ENCODE measurements at regions not wholly inside any gene's neighbourhood (a gene's known extent, or its start where the extent isn't known, plus 50 kb on each side); places are given as distances from the start of the nearest gene placed in this dataset.

- POLR2A ChIA-PET (ENCODE audit: unreplicated experiment) = no interaction called here
- no peak for DNase-seq
- no peak overlapping the region for H3K4me3 ChIP-seq
- no peak overlapping the region for H2AFZ ChIP-seq
- intact Hi-C loops (cut with micrococcal nuclease; ENCODE audit: unreplicated experiment) = no loop called here
- no peaks in the 10 kb centered on the region for H4K20me1 ChIP-seq (ENCODE audit: insufficient read depth)
- no peaks in the 10 kb centered on the region for H3F3A ChIP-seq (ENCODE audit: insufficient read depth, low read depth)
- no peak for TF ChIP-seq EZH2 (IDR thresholded peaks at IDR 0.05; ENCODE audit: low read depth)
- TF ChIP-seq, protein P1, sequence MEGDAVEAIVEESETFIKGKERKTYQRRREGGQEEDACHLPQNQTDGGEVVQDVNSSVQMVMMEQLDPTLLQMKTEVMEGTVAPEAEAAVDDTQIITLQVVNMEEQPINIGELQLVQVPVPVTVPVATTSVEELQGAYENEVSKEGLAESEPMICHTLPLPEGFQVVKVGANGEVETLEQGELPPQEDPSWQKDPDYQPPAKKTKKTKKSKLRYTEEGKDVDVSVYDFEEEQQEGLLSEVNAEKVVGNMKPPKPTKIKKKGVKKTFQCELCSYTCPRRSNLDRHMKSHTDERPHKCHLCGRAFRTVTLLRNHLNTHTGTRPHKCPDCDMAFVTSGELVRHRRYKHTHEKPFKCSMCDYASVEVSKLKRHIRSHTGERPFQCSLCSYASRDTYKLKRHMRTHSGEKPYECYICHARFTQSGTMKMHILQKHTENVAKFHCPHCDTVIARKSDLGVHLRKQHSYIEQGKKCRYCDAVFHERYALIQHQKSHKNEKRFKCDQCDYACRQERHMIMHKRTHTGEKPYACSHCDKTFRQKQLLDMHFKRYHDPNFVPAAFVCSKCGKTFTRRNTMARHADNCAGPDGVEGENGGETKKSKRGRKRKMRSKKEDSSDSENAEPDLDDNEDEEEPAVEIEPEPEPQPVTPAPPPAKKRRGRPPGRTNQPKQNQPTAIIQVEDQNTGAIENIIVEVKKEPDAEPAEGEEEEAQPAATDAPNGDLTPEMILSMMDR (conservative IDR thresholded peaks at IDR 0.05) = no peak
- no peaks in the 10 kb centered on the region for H3K27me3 ChIP-seq (ENCODE audit: insufficient read depth, low read depth)
- BruUV-seq (replicated peaks) = no TSS peak
- no peaks in the 10 kb centered on the region for H3K9me3 ChIP-seq (ENCODE audit: insufficient read depth, low read depth)
- H3K79me2 ChIP-seq (ENCODE audit: low read depth) = no peaks in the 10 kb centered on the region
- no peak overlapping the region for H3K27ac ChIP-seq
- no peaks in the 10 kb centered on the region for H3K4me1 ChIP-seq (replicated peaks; ENCODE audit: insufficient read depth)
- CTCF ChIA-PET = no interaction called here
- no peaks in the 10 kb centered on the region for H3K9me2 ChIP-seq (ENCODE audit: insufficient read depth)
- no peak overlapping the region for H3K4me2 ChIP-seq
- no peaks in the 10 kb centered on the region for H3K36me3 ChIP-seq (ENCODE audit: low read depth)
Measured at GRCh38 chr2:4369826-4370419, 666.5 kb downstream of the DCDC2C start.

DNA sequence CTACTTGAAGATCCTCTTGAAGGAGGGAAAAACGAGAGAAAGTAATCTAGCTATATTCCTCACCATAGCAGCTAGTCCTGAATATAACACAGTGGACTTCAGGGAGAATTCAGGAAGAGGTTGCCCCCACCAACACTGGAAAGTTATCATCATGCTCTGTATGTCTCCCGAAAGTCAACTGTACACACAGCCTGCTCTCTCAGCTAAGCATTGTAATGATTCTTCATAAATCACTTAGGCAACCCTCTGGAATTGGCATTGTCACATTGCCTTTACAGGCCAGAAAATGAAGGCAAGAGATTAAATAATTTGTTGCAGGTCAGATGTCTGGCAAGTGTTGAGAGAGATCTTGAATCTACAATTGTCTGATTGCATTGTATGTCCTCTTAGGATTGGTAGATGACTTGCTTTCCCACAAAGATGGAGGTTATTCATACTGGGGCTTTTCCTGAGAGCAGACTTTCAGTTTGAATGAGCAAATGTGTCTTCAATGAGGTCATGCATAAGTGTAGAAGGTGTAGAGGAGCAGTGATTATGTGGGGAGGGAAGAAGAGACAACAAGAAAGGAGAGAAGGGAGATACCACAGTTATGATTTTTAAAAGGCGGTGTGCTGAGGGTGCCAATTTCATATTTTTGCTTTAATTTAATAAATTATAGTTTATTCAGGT, 667.2 kb downstream of the DCDC2C start:
- intact Hi-C loops (cut with micrococcal nuclease; ENCODE audit: unreplicated experiment) = no loop called here
- Histone ChIP-seq H3K4me3 (no peak overlapping the region), H3K27ac (no peak overlapping the region), H3K27me3 (ENCODE audit: insufficient read depth, low read depth) (no peaks in the 10 kb centered on the region), H3K4me1 (replicated peaks; ENCODE audit: insufficient read depth) (no peaks in the 10 kb centered on the region), H2AFZ (no peak overlapping the region), H3K9me2 (ENCODE audit: insufficient read depth) (no peaks in the 10 kb centered on the region), H3K79me2 (ENCODE audit: low read depth) (no peaks in the 10 kb centered on the region), H3K4me2 (no peak overlapping the region), H3K9me3 (ENCODE audit: insufficient read depth, low read depth) (no peaks in the 10 kb centered on the region), H3K36me3 (ENCODE audit: low read depth) (no peaks in the 10 kb centered on the region), H4K20me1 (ENCODE audit: insufficient read depth) (no peaks in the 10 kb centered on the region), H3F3A (ENCODE audit: insufficient read depth, low read depth) (no peaks in the 10 kb centered on the region)
- no TSS peak for BruUV-seq (replicated peaks)
- DNase-seq = no peak
- POLR2A ChIA-PET (ENCODE audit: unreplicated experiment) = no interaction called here
- TF ChIP-seq, protein P1 (conservative IDR thresholded peaks at IDR 0.05) = no peak
- no peak for TF ChIP-seq EZH2 (IDR thresholded peaks at IDR 0.05; ENCODE audit: low read depth)
- CTCF ChIA-PET = no interaction called here

DNA sequence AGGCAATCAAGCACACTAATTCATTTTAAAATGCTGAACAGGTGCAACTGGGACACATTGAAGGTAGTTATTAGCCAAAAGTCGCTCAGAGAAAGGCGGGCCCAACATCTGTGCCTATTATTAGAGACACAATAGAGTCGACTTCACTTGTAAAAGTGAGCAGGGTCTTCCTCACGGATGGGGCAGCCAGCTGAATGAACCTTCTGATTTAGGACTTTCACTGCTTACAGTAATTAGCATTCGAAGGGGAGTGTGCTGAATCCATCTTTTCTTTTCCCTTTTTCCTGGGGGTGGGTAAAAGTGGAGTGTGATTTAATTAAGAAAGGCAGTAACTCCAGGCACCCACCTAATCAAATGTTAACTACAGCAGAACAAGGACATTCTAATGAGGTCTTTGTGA, 677.7 kb downstream of the DCDC2C start:
- Histone ChIP-seq H2AFZ (no peak overlapping the region), H4K20me1 (ENCODE audit: insufficient read depth) (no peaks in the 10 kb centered on the region), H3K9me2 (ENCODE audit: insufficient read depth) (no peaks in the 10 kb centered on the region), H3K27me3 (ENCODE audit: insufficient read depth, low read depth) (no peaks in the 10 kb centered on the region), H3K27ac (no peak overlapping the region), H3K79me2 (ENCODE audit: low read depth) (no peaks in the 10 kb centered on the region), H3K4me3 (no peak overlapping the region), H3K4me2 (no peak overlapping the region), H3F3A (ENCODE audit: insufficient read depth, low read depth) (no peaks in the 10 kb centered on the region), H3K4me1 (replicated peaks; ENCODE audit: insufficient read depth) (no peaks in the 10 kb centered on the region), H3K36me3 (ENCODE audit: low read depth) (no peaks in the 10 kb centered on the region), H3K9me3 (ENCODE audit: insufficient read depth, low read depth) (0 out of 2 replicates have a peak, but pooled peaks cover 3% of the 10 kb centered on the region)
- TF ChIP-seq EZH2 (IDR thresholded peaks at IDR 0.05; ENCODE audit: low read depth) = no peak
- POLR2A ChIA-PET (ENCODE audit: unreplicated experiment) = no interaction called here
- BruUV-seq (replicated peaks) = no TSS peak
- intact Hi-C loops (cut with micrococcal nuclease; ENCODE audit: unreplicated experiment) = no loop called here
- no peak for DNase-seq
- CTCF ChIA-PET = no interaction called here
